HG03565 (cell line): ENCODE measurements at regions not wholly inside any gene's neighbourhood (a gene's known extent, or its start where the extent isn't known, plus 50 kb on each side); places are given as distances from the start of the nearest gene placed in this dataset.

Experiments
- ATAC-seq: cut with Tn5 transposase; IDR thresholded peaks from one replicate; pipeline ENCODE4 v1.9.1; 2021; ENCODE audit warnings: mild to moderate bottlenecking, moderate library complexity; ENCODE audit not compliant: unreplicated experiment

DNA sequence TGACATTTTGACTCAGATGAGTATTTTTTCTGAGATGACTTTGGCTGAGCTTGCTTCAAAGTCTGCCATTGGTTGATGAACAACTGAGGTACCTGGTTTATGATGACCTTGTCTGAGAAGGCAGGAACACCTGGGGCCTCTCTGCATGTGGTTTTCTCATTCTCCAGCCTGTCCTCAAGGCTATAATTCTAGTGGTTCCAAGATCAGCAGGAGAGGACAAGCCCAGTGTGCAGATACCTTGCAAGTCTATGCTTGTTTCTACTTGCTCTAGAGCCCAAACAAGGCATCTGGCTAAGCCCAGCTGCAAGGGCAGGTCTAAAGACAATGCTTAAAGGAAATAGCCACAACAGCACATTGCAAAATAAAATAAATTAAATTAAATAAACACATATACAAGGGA lies 1100.0 kb downstream of the NLGN4Y start:
- no peak for ATAC-seq

GRCh38 chrY:15624928-15625327 lies 1100.6 kb downstream of the NLGN4Y start:
- no peak for ATAC-seq

DNA sequence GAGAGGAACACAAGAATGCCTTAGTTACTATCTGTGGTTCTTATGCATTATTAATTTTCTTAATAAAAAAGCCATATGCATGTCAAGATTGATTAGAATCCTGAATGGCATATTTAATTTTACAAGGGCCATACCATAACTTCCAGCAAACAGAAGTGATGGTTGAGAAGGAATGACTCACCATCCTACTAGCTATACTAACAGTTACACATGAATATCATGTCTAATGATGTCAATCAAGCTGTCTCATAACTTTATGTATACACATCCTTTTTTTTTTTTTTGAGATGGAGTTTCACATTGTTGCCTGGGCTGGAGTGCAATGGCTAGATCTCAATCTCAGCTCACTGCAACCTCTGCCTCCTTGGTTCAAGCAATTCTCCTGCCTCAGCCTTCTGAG lies 1123.9 kb downstream of the NLGN4Y start:
- ATAC-seq, result no peak

DNA sequence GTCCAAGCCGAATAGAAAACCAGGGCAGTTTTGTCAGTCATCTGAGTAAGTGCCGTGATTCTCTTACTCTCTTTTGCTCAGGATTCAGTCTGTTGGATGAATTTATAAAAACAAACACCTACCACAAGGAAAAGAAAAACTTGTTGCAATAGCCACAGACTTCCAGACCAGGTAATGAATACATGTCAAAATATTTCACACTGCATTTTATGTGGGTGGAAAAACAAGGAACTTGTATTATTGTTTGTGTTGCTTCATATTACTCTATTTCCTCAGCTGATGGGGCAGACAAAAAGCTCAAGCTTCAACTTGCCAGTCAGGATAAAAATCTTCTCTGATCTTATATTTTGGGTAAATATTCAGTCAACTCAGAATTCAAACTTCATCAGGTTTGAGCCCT lies 1125.7 kb downstream of the NLGN4Y start:
- ATAC-seq, result no peak

DNA sequence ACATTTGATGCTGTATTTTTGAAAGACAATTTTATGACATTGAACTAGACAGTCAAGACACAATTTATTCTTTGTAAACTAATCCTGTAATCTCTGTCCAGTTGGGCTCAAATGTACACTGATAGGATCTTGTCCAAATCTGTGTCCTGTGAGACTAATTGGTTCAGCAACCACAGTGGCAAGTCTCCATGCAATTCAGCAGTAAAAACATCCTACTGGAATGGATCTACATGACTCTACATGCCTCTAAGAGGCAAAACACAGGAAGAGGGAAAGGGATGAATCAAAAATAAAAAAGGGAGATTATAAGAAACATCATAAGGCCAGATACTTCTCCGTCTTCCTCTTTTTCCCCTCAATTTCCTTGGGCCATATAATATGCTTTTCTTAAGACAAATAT lies 1164.2 kb downstream of the NLGN4Y start:
- ATAC-seq, result no peak

GRCh38 chrY:15689994-15690393 lies 1165.7 kb downstream of the NLGN4Y start:
- no peak for ATAC-seq

GRCh38 chrY:15702131-15702530 lies 1177.8 kb downstream of the NLGN4Y start:
- ATAC-seq, result no peak

GRCh38 chrY:15704906-15705305 lies 1180.6 kb downstream of the NLGN4Y start:
- ATAC-seq, result no peak

GRCh38 chrY:15749533-15750433 lies 1225.5 kb downstream of the NLGN4Y start:
- no peak for ATAC-seq

GRCh38 chrY:15751001-15751400 lies 1226.7 kb downstream of the NLGN4Y start:
- ATAC-seq, result no peak

DNA sequence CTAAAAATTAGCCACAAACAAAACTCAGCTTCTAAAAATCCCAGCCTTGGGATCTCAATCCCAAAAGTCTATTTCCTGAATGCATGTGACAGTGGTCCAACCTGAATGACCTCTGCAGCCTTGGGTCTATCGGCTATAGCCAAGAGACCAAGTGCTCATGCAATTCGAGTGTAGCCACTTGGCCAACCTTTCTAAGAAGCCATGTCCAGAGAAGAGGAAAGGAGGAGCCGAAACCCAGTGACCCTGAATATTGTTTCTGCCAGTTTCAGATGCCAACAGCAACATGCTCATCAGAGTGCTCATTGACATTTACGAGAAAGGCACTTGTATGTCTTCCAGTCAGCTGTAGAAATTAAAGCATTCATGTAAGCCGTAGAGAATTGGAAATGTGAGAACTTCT lies 1231.9 kb downstream of the NLGN4Y start:
- no peak for ATAC-seq

GRCh38 chrY:15773579-15773978 lies 1249.2 kb downstream of the NLGN4Y start:
- ATAC-seq, result no peak

DNA sequence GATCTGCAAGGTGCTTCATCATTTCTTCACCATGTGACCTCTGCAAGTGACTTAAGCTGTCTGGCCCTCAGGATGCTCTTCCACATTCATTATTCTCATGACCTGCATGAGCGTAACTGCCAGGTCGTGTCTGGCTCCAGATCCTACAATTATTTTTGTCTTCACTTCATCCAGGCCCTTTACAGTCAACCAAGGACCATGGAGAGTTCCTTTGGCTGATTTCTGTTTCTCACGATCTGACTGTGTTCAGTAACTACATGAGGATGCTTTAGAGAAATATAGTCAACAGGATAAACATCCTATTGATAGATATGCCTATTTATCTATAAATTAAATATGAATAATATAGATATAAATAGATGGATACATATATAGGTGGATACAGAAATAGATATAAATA lies 1251.6 kb downstream of the NLGN4Y start:
- ATAC-seq, result no peak

- no peak for ATAC-seq
These were observed 1255.6 kb downstream of the NLGN4Y start for GRCh38 chrY:15779891-15780290.

- ATAC-seq, result no peak
These were observed 1275.7 kb downstream of the NLGN4Y start for GRCh38 chrY:15800021-15800420.

GRCh38 chrY:15805985-15806384 lies 1281.7 kb downstream of the NLGN4Y start:
- ATAC-seq, result no peak

DNA sequence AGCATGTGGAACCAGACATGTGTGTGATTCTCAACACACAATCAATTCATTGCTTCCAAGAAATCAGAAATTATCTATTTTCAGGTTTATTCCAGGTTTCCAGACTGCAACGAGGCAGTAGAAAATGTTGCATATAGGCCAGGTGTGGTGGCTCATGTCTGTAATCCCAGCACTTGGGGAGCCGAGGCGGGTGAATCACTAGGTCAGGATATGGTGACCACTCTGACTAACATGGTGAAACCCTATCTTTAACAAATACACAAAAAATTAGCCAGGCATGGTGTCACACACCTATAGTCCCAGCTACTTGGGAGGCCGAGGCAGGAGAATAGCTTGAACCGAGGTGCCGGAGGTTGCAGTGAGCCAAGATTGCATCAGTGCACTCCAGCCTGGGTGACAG lies 1289.9 kb downstream of the NLGN4Y start:
- ATAC-seq, result no peak
